GM12892 (cell line): ENCODE measurements at regions not wholly inside any gene's neighbourhood (a gene's known extent, or its start where the extent isn't known, plus 50 kb on each side); places are given as distances from the start of the nearest gene placed in this dataset.

Experiments
- POLR2A ChIP-seq: IDR thresholded peaks from 2 replicates; pipeline ENCODE4 v1.6.1; 2011; ENCODE audit warnings: low read depth, low read length, control low read depth
- POLR2AphosphoS5 ChIP-seq: IDR thresholded peaks from 2 replicates; pipeline ENCODE4 v1.6.1; 2011; ENCODE audit warnings: low read depth, low read length, control low read depth

GRCh38 chr18:22069916-22070315 is 99.5 kb upstream of the GATA6 start:
- no peak for TF ChIP-seq POLR2A
- no peak for TF ChIP-seq POLR2AphosphoS5
